GM18505 (cell line): ENCODE measurements at regions not wholly inside any gene's neighbourhood (a gene's known extent, or its start where the extent isn't known, plus 50 kb on each side); places are given as distances from the start of the nearest gene placed in this dataset.

ENCODE experiments used
- ATAC-seq: cut with Tn5 transposase; IDR thresholded peaks from one replicate; pipeline ENCODE4 v1.9.1; 2021; ENCODE audit not compliant: unreplicated experiment
- POLR2A ChIP-seq: IDR thresholded peaks from 4 replicates; pipeline ENCODE4 v1.6.1; 2011; ENCODE audit warnings: borderline replicate concordance; ENCODE audit not compliant: insufficient read depth, insufficient read length; ENCODE audit errors: extremely low read depth

DNA sequence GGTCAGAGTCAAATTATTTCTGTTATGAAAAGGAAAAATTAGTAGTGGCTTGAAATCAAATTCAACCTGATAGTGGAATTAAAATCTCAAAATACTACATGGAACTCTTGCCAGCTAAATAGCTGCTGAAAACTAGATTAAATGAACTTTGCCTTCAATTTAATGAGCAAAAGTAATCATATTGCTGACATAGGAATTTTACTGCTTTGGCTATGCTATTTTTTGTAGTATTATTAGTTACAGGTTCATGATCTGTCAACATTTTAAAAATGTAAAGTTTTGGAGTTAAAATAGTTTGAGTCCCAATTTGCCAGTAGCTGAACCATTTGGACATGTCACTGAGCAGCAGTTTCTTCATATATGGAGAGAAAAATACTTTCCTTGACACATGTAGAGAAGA is 81.4 kb downstream of the RERGL start:
- TF ChIP-seq POLR2A, result no peak
- ATAC-seq, result no peak

DNA sequence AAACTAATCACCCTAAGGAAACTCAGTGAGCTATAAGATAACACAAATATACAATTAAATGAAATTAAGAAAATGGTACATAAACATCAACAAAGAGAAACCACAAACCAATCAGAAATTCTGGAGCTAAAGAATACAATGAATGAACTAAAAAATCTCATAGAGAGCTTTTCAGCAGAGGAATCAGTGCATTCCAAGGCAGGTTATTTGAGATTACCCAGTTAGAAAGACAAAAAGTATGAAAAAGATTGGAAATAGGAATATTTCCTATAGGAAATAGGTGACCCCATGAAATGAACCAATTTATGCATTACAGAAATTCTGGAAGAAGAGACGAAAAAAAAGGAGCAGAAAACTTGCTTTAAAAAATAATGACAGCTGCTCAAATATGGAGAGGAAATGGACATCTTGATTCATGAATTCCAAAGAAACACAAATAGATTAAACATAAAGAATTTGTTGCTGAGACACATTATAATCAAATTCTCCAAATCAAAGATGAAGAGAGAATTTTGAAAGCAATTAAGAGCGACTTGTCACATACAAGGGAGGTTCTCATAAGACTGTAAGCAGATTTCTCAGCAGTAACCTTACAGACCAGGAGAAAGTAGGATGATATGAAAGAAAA is 90.7 kb downstream of the RERGL start:
- ATAC-seq, result no peak
- TF ChIP-seq POLR2A, result no peak

DNA sequence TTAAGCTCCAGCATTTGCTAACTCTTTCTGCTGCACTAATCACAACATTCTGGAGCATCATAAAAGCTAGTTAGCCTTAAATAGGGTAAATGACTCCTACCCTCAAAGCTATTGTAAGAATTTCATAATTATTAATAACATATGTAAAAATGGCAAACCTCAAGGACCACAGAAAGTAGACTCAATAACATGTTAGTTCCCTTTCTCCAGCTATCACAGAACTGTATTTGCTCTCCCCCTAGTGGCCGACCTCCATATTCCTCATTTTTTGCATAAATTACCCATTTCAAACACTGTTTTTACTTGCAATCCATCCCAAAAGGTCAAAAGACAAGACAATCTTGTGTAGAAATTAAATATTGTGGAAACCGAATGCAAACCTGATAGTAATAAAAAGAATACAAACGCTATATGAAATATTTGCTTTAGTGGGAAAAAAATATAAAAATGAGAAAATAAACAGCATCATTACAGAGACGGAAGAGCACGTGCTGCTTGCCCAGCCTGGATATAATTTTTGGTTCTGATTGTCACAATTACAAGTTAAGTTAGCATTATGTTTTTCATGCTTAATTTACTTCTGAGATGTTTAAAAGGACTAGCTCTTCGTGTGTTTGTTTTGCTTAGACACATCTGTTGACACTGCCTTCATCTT is 97.9 kb downstream of the RERGL start:
- TF ChIP-seq POLR2A, result no peak
- ATAC-seq, result peak; percentile 95

- ATAC-seq, result no peak
- TF ChIP-seq POLR2A, result no peak
These were observed 107.4 kb downstream of the RERGL start for GRCh38 chr12:17982556-17982955.

- TF ChIP-seq POLR2A, result no peak
- ATAC-seq, result no peak
These were observed 113.8 kb downstream of the RERGL start for GRCh38 chr12:17976202-17976601.

- ATAC-seq, result no peak
- no peak for TF ChIP-seq POLR2A
These were observed 114.2 kb downstream of the RERGL start for GRCh38 chr12:17975763-17976162.

DNA sequence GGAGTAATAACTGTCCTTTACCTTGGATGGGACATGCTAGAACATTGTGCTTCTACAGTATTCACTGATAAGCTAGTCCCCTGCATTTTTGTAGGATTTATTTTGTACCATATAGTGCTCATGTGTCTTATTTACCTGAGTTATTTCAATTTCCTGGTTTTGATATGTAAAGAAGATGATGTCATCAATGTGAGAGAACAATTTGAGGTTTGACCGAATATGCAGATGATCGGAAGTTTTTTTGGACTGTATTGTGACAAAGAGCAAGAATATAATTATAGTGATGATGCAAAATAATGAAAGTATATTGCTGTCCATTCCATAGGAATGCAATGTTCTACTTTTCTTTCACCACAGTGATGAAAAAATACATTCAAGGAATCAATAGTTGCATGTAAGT is 114.8 kb downstream of the RERGL start:
- ATAC-seq, result no peak
- TF ChIP-seq POLR2A, result no peak

DNA sequence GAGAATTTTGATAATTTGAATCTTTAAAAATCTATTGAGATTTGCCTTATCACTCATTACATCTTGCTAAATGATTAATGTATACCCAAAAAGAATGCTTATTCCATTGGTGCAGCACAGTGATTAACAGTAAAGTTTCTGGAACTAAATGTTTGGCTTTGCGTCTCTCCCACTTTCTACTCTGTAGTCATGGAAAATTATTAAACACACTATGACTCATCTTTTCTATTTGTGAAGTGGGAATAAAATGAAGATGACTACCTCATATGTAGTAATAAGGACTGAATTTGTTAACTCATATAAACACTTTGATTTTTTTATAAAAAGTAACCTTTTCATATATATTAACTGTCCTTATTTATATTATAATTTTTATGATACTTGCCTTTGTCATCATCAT is 118.1 kb downstream of the RERGL start:
- no peak for ATAC-seq
- TF ChIP-seq POLR2A, result no peak

DNA sequence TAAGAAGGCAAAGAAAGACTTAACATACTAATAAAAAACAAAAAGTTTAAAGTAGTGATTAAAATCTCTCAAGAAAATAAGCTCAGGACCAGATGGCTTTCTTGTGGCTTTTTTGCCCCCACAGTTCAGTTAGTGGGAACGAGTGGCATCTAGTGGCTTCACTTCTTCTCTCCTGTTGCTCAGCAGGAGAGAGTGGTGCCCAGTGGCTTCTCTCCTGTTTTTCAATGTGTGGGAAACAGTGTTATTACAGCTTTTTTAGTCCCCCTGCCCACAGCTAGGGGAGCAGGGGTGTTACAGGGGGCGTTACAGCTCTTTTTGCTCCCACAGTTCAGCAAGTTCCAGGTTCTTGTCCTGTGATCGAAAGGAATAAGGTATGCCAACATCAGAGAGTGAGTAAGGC is 135.2 kb downstream of the RERGL start:
- TF ChIP-seq POLR2A, result no peak
- no peak for ATAC-seq

DNA sequence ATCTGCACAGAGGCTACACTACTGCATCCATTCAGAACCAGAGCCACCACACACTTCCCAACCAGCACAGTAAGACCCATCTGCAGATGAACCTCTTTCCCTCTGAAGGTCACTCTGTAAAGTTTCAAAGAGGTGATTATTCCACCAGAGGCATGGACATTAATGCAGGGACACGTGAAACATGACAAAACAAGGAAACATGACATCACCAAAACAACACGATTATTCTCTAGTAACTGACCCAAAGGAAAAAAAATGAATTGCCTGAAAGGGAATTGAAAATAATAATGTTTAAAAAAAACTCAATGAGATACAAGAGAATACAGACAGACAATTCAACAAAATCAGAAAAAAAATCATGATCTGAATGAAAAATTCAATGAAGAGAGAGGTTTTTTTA is 139.1 kb downstream of the RERGL start:
- no peak for ATAC-seq

DNA sequence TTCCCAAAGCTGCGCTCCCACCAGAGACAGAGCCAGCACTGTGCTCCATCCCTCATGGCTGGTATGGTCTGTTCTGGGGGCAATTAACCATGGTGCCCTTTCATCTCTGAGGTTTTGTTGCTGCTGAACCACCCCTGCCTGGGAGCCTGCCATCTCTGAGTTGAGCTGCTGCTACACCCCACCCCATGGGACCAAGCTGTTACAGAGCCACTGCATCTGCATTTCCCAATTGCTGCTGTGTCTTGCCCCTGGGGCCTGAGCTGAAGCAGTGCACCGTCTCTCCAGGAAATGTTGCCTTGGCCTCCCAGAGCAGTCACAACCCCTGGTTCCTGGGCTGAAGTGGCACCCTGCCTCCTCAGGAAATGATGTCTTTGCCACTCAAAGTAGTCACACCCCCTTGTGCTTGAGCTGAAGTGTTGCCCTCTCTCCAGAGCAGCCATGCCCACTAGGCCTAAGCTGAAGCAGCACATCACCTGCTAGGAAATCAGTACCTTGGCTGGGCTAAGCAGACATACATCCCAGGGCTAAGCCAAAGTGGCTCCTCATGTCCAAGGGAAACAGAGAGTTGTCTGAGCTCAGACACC is 140.3 kb downstream of the RERGL start:
- ATAC-seq, result no peak
- TF ChIP-seq POLR2A, result no peak

More for the DNA sequence above, 139.1 kb downstream of the RERGL start:
- TF ChIP-seq POLR2A, result no peak

- ATAC-seq, result no peak
- no peak for TF ChIP-seq POLR2A
These were observed 161.2 kb downstream of the RERGL start for GRCh38 chr12:17928708-17929366.

DNA sequence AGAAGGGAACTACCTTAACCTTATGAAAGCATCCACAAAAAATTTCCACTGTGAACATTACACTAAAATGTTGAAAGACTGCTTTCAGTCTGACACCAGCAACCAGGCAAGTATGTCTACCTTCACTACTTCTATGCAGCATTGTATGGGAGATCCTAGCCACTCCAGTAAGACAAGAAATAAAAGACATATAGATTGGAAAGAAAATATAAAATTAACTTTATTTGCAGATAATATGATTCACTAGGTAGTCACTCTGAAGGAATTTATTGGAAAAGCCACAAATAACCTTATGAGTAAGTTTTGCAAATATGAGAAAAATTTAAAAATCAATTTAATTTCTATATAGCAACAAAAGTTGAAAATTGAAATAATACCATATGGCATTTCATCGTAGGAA is 172.0 kb downstream of the RERGL start:
- TF ChIP-seq POLR2A, result no peak
- no peak for ATAC-seq

DNA sequence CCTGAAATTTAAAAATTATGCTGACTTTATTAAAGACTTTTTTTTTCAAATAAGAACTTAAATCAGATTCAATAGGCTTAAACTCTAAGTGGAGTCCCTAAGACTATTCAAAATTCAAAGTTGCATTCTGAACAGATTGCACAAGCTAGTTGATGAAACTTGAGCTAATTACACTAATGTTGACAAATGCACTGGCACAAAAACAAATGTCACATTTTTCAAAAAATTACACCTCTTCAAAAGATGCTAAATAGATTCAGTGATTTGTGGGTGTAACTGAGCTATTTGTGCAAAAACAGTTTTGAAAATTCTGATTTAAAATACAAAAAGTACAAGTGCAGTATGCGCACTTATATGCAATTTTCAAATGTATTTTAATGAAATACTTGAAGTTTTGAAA is 205.4 kb downstream of the RERGL start:
- no peak for TF ChIP-seq POLR2A
- no peak for ATAC-seq
